Glutamatergic neuron (in vitro differentiated cells): ENCODE measurements at regions not wholly inside any gene's neighbourhood (a gene's known extent, or its start where the extent isn't known, plus 50 kb on each side); places are given as distances from the start of the nearest gene placed in this dataset.

Experiments
- DNase-seq: peaks from one replicate; pipeline ENCODE4 v3.0.0; 2022
- H3K27ac Mint-ChIP-seq: one replicate; pipeline ENCODE4 v1.8.0; 2020; ENCODE audit warnings: mild to moderate bottlenecking, mixed read lengths, inconsistent platforms; ENCODE audit not compliant: unreplicated experiment
- H3K27me3 Mint-ChIP-seq: one replicate; pipeline ENCODE4 v1.8.0; 2020; ENCODE audit warnings: mild to moderate bottlenecking, moderate library complexity, mixed read lengths, inconsistent platforms; ENCODE audit not compliant: unreplicated experiment
- H3K36me3 Mint-ChIP-seq: one replicate; pipeline ENCODE4 v1.8.0; 2020; ENCODE audit warnings: mild to moderate bottlenecking, mixed read lengths, inconsistent platforms; ENCODE audit not compliant: unreplicated experiment
- H3K4me1 Mint-ChIP-seq: one replicate; pipeline ENCODE4 v1.8.0; 2020; ENCODE audit warnings: mild to moderate bottlenecking, low read depth, mixed read lengths, inconsistent platforms; ENCODE audit not compliant: unreplicated experiment
- H3K4me3 Mint-ChIP-seq: one replicate; pipeline ENCODE4 v1.8.0; 2020; ENCODE audit warnings: mild to moderate bottlenecking, mixed read lengths, inconsistent platforms; ENCODE audit not compliant: unreplicated experiment
- H3K9me3 Mint-ChIP-seq: one replicate; pipeline ENCODE4 v1.8.0; 2020; ENCODE audit warnings: mild to moderate bottlenecking, moderate library complexity, mixed read lengths, inconsistent platforms; ENCODE audit not compliant: unreplicated experiment
- CTCF ChIP-seq: fragments of 200-600 bp; sonication (generic); IDR thresholded peaks from one replicate; pipeline ENCODE4 v1.5.0; 2021; ENCODE audit not compliant: partially characterized antibody, unreplicated experiment

DNA sequence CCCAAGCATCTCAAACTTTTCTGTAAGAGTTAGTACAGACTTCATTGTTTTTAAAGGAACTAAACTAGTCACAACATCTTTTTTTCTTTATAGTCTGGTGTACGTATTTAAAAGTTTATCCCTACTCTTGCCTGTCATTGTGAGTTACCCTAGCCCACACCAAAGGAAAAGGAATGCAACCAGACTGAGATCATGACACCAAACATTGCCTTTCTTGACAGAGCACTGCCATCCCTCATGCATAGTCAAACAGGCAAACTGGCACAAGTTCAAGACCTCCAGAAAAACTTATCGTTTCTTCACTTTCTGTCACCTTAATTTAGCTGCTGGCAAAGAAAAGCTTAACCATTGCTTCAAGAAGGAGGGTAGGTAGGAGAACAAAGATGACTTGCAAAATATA, 448.4 kb upstream of the MANEA start:
- Mint-ChIP-seq H3K4me1 (no peaks in the 10 kb centered on the region), H3K36me3 (no peaks in the 10 kb centered on the region), H3K27ac (no peak overlapping the region), H3K9me3 (no peaks in the 10 kb centered on the region), H3K27me3 (peaks cover 2% of the 10 kb centered on the region), H3K4me3 (no peak overlapping the region)
- no peak for DNase-seq
- TF ChIP-seq CTCF = no peak

DNA sequence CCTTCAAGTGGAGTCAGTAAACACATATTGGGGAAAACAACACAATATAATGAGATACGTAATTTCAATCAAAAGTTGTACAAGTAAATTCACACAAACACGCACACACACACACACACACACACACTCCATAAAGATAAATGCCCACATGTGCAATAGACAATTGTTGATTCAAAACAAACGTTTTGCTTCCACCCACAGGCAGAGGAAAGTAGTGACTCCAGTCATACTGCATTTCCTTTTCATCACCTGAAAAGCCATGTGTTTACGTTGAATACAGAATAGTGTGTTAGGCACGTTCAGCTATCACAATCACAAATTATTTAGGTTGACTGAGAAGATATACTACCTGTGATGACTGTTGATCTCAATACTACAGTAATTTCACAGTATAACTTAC, 443.8 kb upstream of the MANEA start:
- Mint-ChIP-seq H3K27ac (no peak overlapping the region), H3K27me3 (no peaks in the 10 kb centered on the region), H3K9me3 (no peaks in the 10 kb centered on the region), H3K4me3 (no peak overlapping the region), H3K36me3 (no peaks in the 10 kb centered on the region), H3K4me1 (no peaks in the 10 kb centered on the region)
- DNase-seq = no peak
- no peak for TF ChIP-seq CTCF

DNA sequence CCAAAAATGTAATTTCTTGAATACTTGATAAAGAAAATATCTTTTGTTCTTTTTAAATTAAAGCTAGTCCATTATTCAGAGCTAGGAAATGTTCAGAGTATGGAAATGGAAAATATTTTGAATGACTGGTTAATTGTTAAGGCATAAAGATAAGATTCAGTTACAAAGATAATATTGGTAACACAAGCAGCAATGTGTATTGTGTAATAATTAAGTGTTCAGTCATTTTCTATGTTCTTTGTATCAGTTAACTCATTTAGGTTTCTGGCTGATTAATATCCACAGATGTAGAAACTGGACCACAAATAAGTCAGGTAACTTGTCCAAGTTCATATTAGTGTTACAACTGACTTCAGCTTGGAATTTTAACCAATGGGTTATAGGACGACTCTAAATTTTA, 442.2 kb upstream of the MANEA start:
- Mint-ChIP-seq H3K27me3 (no peaks in the 10 kb centered on the region), H3K4me3 (no peak overlapping the region), H3K27ac (no peak overlapping the region), H3K9me3 (no peaks in the 10 kb centered on the region), H3K36me3 (no peaks in the 10 kb centered on the region), H3K4me1 (no peaks in the 10 kb centered on the region)
- TF ChIP-seq CTCF = no peak
- no peak for DNase-seq

DNA sequence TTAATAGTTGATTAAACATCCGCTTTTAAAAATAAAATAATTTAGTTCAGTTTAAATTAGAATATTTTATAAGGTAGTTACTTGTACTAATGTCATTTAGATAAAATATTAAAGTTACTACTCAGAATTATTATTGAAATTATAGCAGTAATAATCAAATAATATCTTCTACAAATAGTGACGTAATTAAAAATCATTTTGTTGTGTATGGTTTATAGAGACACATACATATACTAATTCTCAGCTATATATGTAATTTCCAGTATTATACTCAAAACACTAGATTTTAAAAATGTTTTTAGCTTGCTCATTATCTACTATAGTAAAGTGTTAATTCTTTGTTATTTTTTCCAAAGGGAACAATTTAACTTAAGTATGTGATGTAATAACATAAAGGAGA, 435.2 kb upstream of the MANEA start:
- H3K27ac Mint-ChIP-seq = no peak overlapping the region
- peaks cover 18% of the 10 kb centered on the region for H3K4me1 Mint-ChIP-seq
- H3K4me3 Mint-ChIP-seq = no peak overlapping the region
- peaks cover 3% of the 10 kb centered on the region for H3K27me3 Mint-ChIP-seq
- no peak for DNase-seq
- H3K36me3 Mint-ChIP-seq = no peaks in the 10 kb centered on the region
- peaks cover 2% of the 10 kb centered on the region for H3K9me3 Mint-ChIP-seq
- no peak for TF ChIP-seq CTCF

- TF ChIP-seq CTCF = no peak
- Mint-ChIP-seq H3K4me3 (no peak overlapping the region), H3K36me3 (no peaks in the 10 kb centered on the region), H3K4me1 (peaks cover 18% of the 10 kb centered on the region), H3K27ac (peak overlapping the region; percentile 83), H3K27me3 (peaks cover 3% of the 10 kb centered on the region), H3K9me3 (peaks cover 2% of the 10 kb centered on the region)
- no peak for DNase-seq
These were observed 434.5 kb upstream of the MANEA start for GRCh38 chr6:95142661-95143335.
